GM21381 (cell line): ENCODE measurements at regions not wholly inside any gene's neighbourhood (a gene's known extent, or its start where the extent isn't known, plus 50 kb on each side); places are given as distances from the start of the nearest gene placed in this dataset.

Source experiments
- ATAC-seq: cut with Tn5 transposase; IDR thresholded peaks from one replicate; pipeline ENCODE4 v1.9.1; 2021; ENCODE audit warnings: mild to moderate bottlenecking, moderate library complexity; ENCODE audit not compliant: unreplicated experiment

- no peak for ATAC-seq
Observed at GRCh38 chr10:58995058-58995596, 181.3 kb upstream of the PHYHIPL start.

GRCh38 chr10:58996063-58996462, 180.4 kb upstream of the PHYHIPL start:
- ATAC-seq, result no peak

- ATAC-seq, result no peak
Observed at GRCh38 chr10:58996866-58997265, 179.6 kb upstream of the PHYHIPL start.

- ATAC-seq, result no peak
Observed at GRCh38 chr10:58998924-58999713, 177.3 kb upstream of the PHYHIPL start.

- ATAC-seq, result no peak
Observed at GRCh38 chr10:59000162-59000825, 176.1 kb upstream of the PHYHIPL start.

- ATAC-seq, result no peak
Observed at GRCh38 chr10:59002011-59002410, 174.4 kb upstream of the PHYHIPL start.

GRCh38 chr10:59003203-59003602, 173.2 kb upstream of the PHYHIPL start:
- no peak for ATAC-seq

- no peak for ATAC-seq
Observed at GRCh38 chr10:59004392-59004791, 172.1 kb upstream of the PHYHIPL start.

GRCh38 chr10:59006511-59007306, 169.7 kb upstream of the PHYHIPL start:
- ATAC-seq, result no peak

GRCh38 chr10:59007307-59008025, 169.0 kb upstream of the PHYHIPL start:
- no peak for ATAC-seq

GRCh38 chr10:59008452-59008851, 168.0 kb upstream of the PHYHIPL start:
- no peak for ATAC-seq

GRCh38 chr10:59011972-59012632, 164.3 kb upstream of the PHYHIPL start:
- ATAC-seq, result no peak

GRCh38 chr10:59012839-59013238, 163.6 kb upstream of the PHYHIPL start:
- no peak for ATAC-seq

- no peak for ATAC-seq
Observed at GRCh38 chr10:59016043-59016442, 160.4 kb upstream of the PHYHIPL start.

GRCh38 chr10:59018977-59019376, 157.5 kb upstream of the PHYHIPL start:
- ATAC-seq, result no peak

GRCh38 chr10:59019603-59020002, 156.8 kb upstream of the PHYHIPL start:
- ATAC-seq, result no peak

GRCh38 chr10:59020502-59020901, 155.9 kb upstream of the PHYHIPL start:
- ATAC-seq, result no peak

- no peak for ATAC-seq
Observed at GRCh38 chr10:59025981-59026765, 150.3 kb upstream of the PHYHIPL start.

- no peak for ATAC-seq
Observed at GRCh38 chr10:59027975-59028655, 148.3 kb upstream of the PHYHIPL start.
